HEK293 (cell line): ENCODE measurements at regions not wholly inside any gene's neighbourhood (a gene's known extent, or its start where the extent isn't known, plus 50 kb on each side); places are given as distances from the start of the nearest gene placed in this dataset.
A peak's percentile ranks its signal among the peaks of the same experiment; 100 is the strongest.

ENCODE experiments used
- CTCF ChIA-PET: fragments of 350-600 bp; formaldehyde crosslinking; extraction: SDS; loops from one replicate; lab custom pipeline; 2021; ENCODE audit warnings: antibody characterized with exemption; lab: Yijun Ruan, JAX
- POLR2A ChIA-PET: fragments of 300-600 bp; formaldehyde crosslinking; extraction: SDS; loops from one replicate; lab custom pipeline; 2020; ENCODE audit warnings: antibody characterized with exemption, inconsistent platforms; lab: Yijun Ruan, JAX
- H3K27ac ChIP-seq: fragments of 200-500 bp; sonication (Bioruptor generic); 2 replicates; pipeline ENCODE4 v1.5.1; 2014; ENCODE audit warnings: low read depth, low read length, control low read depth, inconsistent platforms; ENCODE audit errors: extremely low read depth
- H3K36me3 ChIP-seq, 2 experiments: fragments of 200-500 bp in 1 of 2; sonication (Bioruptor generic) in 1 of 2; 1 replicate in 1 of 2; 2 replicates in 1 of 2; pipeline ENCODE4 v1.5.1; 2014 to 2017; ENCODE audit warnings: inconsistent platforms in 2 of 2, low read length in 2 of 2; ENCODE audit not compliant: control insufficient read depth in 2 of 2, insufficient read depth in 1 of 2
- H3K4me1 ChIP-seq: fragments of 200-500 bp; sonication (Bioruptor generic); 2 replicates; pipeline ENCODE4 v1.5.1; 2014; ENCODE audit warnings: mild to moderate bottlenecking, low read length, inconsistent platforms; ENCODE audit not compliant: control insufficient read depth, insufficient read depth
- H3K4me3 ChIP-seq: 2 replicates; pipeline ENCODE4 v1.5.1; 2011; ENCODE audit warnings: low read depth, mild to moderate bottlenecking, control low read depth, low read length, moderate library complexity
- H3K9me3 ChIP-seq: fragments of 200-500 bp; sonication (Bioruptor generic); 2 replicates; pipeline ENCODE4 v1.5.1; 2014; ENCODE audit warnings: low read depth, low read length, inconsistent platforms; ENCODE audit not compliant: control insufficient read depth, insufficient read depth
- ATF2 ChIP-seq: fragments of 450-650 bp; formaldehyde crosslinking; IDR thresholded peaks from 2 replicates; pipeline ENCODE4 v1.5.1; 2016; ENCODE audit warnings: missing biosample characterization, missing genetic modification characterization, low read depth
- OVOL3 ChIP-seq: fragments of 450-650 bp; formaldehyde crosslinking; IDR thresholded peaks from 2 replicates; pipeline ENCODE4 v1.5.1; 2016; ENCODE audit warnings: missing biosample characterization, missing genetic modification characterization
- YY1 ChIP-seq: fragments of 450-650 bp; formaldehyde crosslinking; IDR thresholded peaks from 2 replicates; pipeline ENCODE4 v1.5.1; 2018; ENCODE audit warnings: missing biosample characterization, missing genetic modification characterization
- ZBTB17 ChIP-seq: fragments of 450-650 bp; formaldehyde crosslinking; IDR thresholded peaks from 2 replicates; pipeline ENCODE4 v1.5.1; 2016; ENCODE audit warnings: missing biosample characterization, missing genetic modification characterization
- ZFP37 ChIP-seq: fragments of 450-650 bp; formaldehyde crosslinking; IDR thresholded peaks from 2 replicates; pipeline ENCODE4 v1.5.1; 2016; ENCODE audit warnings: missing biosample characterization, missing genetic modification characterization
- ZNF112 ChIP-seq: fragments of 450-650 bp; formaldehyde crosslinking; IDR thresholded peaks from 2 replicates; pipeline ENCODE4 v1.5.0; 2017; ENCODE audit warnings: missing biosample characterization, missing genetic modification characterization
- ZNF148 ChIP-seq: fragments of 450-650 bp; formaldehyde crosslinking; IDR thresholded peaks from 2 replicates; pipeline ENCODE4 v1.5.0; 2017; ENCODE audit warnings: missing biosample characterization, missing genetic modification characterization, borderline replicate concordance
- ZNF175 ChIP-seq: fragments of 450-650 bp; formaldehyde crosslinking; IDR thresholded peaks from 2 replicates; pipeline ENCODE4 v1.5.1; 2016; ENCODE audit warnings: missing biosample characterization, missing genetic modification characterization
- ZNF2 ChIP-seq: fragments of 450-650 bp; formaldehyde crosslinking; IDR thresholded peaks from 2 replicates; pipeline ENCODE4 v1.5.1; 2016; ENCODE audit warnings: missing biosample characterization, missing genetic modification characterization
- ZNF341 ChIP-seq: fragments of 450-650 bp; formaldehyde crosslinking; IDR thresholded peaks from 2 replicates; pipeline ENCODE4; 2016; ENCODE audit warnings: low read depth, missing biosample characterization, missing genetic modification characterization
- ZNF48 ChIP-seq: fragments of 450-650 bp; formaldehyde crosslinking; IDR thresholded peaks from 2 replicates; pipeline ENCODE4 v1.5.1; 2016; ENCODE audit warnings: missing biosample characterization, missing genetic modification characterization
- ZNF76 ChIP-seq: fragments of 450-650 bp; formaldehyde crosslinking; IDR thresholded peaks from 2 replicates; pipeline ENCODE4; 2016; ENCODE audit warnings: low read depth, missing biosample characterization, missing genetic modification characterization, borderline replicate concordance
- TF ChIP-seq, protein P1 (sequence below): fragments of 450-650 bp; formaldehyde crosslinking; IDR thresholded peaks from 2 replicates; pipeline ENCODE4 v1.5.1; 2017; ENCODE audit warnings: missing biosample characterization, missing genetic modification characterization
- TF ChIP-seq, protein P2 (sequence below): fragments of 450-650 bp; formaldehyde crosslinking; conservative IDR thresholded peaks from 2 replicates; pipeline ENCODE4 v1.5.1; 2016; ENCODE audit warnings: low read depth, missing biosample characterization, missing genetic modification characterization
- TF ChIP-seq, protein P3 (sequence below): fragments of 450-650 bp; formaldehyde crosslinking; IDR thresholded peaks from 2 replicates; pipeline ENCODE4 v1.5.1; 2016; ENCODE audit warnings: missing biosample characterization, missing genetic modification characterization
- TF ChIP-seq, protein P4 (sequence below): fragments of 450-650 bp; formaldehyde crosslinking; IDR thresholded peaks from 2 replicates; pipeline ENCODE4 v1.5.1; 2016; ENCODE audit warnings: missing biosample characterization, missing genetic modification characterization

DNA sequence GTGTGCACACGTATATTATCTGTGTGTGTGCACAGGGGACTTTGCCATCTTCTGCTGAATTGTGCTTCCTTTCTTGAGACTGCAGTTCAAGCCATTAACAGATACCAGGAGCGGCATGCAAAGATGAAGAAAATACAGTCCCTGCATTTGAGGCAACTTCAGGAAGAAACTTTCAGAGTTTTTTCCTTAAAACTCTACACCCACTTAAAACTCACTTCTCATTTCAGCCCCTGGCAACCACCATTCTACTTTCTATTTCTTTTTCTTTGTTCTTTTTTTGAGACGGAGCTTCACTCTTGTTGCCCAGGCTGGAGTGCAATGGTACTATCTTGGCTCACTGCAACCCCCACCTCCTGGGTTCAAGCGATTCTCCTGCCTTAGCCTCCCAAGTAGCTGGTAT is 448.9 kb upstream of the ZMIZ1 start (continued):
- no peak for TF ChIP-seq ZNF48 (tag by site-specific recombination)

- H3K36me3 ChIP-seq: no peaks in the 10 kb centered on the region
- H3K4me3 ChIP-seq: no peak overlapping the region
- ChIA-PET POLR2A (interaction anchor here (0.8 kb wide), 1 partner anchor 54 kb away, joined by 3 read pairs; no protein-coding TSS in a partner anchor), CTCF (no interaction called here)
- H3K27ac ChIP-seq: no peak overlapping the region
- TF ChIP-seq ZNF148 (tag by site-specific recombination) (no peak), ATF2 (tag by site-specific recombination) (peak; percentile 62; the same call in 1 of the 2 replicates), ZNF76 (tag by site-specific recombination) (no peak)
- H3K9me3 ChIP-seq: no peaks in the 10 kb centered on the region
- peaks cover 3% of the 10 kb centered on the region for H3K4me1 ChIP-seq
Observed at GRCh38 chr10:78620985-78621799, 447.6 kb upstream of the ZMIZ1 start.

DNA sequence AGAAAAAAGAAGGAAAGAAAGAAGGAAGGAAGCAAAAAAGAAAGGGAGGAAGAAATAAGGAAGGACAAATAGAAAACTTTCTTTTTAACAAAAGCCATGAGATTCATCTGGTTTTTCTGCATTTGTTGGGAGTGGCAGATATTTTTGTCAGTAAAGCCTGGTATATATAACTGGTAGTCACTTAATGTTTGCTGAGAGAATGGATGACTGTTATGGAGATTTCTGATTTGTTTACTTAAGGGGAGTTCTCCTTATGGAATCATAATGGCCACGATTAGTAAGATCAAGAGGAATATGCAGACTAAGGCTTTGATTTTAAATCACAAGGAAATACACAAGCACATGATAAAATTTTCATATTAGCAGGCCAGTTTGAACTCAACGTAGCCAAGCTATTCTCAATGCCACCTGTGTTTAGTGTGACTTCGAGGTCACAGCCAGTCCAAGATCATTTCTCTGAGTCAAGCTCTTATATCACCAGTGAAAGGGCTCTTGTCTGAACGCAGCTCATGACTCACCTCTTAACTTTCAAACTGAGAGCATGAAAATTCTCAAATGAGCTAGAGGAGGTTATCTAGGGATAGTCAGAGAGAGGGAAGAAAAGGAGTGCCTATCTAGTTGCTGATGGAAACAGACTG is 445.1 kb upstream of the ZMIZ1 start:
- H3K9me3 ChIP-seq: no peaks in the 10 kb centered on the region
- POLR2A ChIA-PET: no interaction called here
- no peak overlapping the region for H3K27ac ChIP-seq
- H3K4me3 ChIP-seq: no peak overlapping the region
- CTCF ChIA-PET: interaction anchor here (1.2 kb wide), 1 partner anchor 577 kb away, joined by 5 read pairs; no protein-coding TSS in a partner anchor
- no peaks in the 10 kb centered on the region for H3K36me3 ChIP-seq
- H3K4me1 ChIP-seq: peaks cover 3% of the 10 kb centered on the region
- TF ChIP-seq ZBTB17 (tag by site-specific recombination) (peak; percentile 87), YY1 (tag by site-specific recombination) (no peak), OVOL3 (tag by site-specific recombination) (no peak), ZNF2 (no peak), ZFP37 (tag by site-specific recombination) (no peak), ZNF341 (tag by site-specific recombination) (no peak), ZNF112 (tag by site-specific recombination) (no peak), ZNF175 (no peak)
- TF ChIP-seq, protein P1, sequence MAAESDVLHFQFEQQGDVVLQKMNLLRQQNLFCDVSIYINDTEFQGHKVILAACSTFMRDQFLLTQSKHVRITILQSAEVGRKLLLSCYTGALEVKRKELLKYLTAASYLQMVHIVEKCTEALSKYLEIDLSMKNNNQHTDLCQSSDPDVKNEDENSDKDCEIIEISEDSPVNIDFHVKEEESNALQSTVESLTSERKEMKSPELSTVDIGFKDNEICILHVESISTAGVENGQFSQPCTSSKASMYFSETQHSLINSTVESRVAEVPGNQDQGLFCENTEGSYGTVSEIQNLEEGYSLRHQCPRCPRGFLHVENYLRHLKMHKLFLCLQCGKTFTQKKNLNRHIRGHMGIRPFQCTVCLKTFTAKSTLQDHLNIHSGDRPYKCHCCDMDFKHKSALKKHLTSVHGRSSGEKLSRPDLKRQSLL (tag by site-specific recombination): no peak
- TF ChIP-seq, protein P2, sequence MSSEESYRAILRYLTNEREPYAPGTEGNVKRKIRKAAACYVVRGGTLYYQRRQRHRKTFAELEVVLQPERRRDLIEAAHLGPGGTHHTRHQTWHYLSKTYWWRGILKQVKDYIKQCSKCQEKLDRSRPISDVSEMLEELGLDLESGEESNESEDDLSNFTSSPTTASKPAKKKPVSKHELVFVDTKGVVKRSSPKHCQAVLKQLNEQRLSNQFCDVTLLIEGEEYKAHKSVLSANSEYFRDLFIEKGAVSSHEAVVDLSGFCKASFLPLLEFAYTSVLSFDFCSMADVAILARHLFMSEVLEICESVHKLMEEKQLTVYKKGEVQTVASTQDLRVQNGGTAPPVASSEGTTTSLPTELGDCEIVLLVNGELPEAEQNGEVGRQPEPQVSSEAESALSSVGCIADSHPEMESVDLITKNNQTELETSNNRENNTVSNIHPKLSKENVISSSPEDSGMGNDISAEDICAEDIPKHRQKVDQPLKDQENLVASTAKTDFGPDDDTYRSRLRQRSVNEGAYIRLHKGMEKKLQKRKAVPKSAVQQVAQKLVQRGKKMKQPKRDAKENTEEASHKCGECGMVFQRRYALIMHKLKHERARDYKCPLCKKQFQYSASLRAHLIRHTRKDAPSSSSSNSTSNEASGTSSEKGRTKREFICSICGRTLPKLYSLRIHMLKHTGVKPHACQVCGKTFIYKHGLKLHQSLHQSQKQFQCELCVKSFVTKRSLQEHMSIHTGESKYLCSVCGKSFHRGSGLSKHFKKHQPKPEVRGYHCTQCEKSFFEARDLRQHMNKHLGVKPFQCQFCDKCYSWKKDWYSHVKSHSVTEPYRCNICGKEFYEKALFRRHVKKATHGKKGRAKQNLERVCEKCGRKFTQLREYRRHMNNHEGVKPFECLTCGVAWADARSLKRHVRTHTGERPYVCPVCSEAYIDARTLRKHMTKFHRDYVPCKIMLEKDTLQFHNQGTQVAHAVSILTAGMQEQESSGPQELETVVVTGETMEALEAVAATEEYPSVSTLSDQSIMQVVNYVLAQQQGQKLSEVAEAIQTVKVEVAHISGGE: no peak
- TF ChIP-seq, protein P3, sequence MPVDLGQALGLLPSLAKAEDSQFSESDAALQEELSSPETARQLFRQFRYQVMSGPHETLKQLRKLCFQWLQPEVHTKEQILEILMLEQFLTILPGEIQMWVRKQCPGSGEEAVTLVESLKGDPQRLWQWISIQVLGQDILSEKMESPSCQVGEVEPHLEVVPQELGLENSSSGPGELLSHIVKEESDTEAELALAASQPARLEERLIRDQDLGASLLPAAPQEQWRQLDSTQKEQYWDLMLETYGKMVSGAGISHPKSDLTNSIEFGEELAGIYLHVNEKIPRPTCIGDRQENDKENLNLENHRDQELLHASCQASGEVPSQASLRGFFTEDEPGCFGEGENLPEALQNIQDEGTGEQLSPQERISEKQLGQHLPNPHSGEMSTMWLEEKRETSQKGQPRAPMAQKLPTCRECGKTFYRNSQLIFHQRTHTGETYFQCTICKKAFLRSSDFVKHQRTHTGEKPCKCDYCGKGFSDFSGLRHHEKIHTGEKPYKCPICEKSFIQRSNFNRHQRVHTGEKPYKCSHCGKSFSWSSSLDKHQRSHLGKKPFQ: no peak
- TF ChIP-seq, protein P4, sequence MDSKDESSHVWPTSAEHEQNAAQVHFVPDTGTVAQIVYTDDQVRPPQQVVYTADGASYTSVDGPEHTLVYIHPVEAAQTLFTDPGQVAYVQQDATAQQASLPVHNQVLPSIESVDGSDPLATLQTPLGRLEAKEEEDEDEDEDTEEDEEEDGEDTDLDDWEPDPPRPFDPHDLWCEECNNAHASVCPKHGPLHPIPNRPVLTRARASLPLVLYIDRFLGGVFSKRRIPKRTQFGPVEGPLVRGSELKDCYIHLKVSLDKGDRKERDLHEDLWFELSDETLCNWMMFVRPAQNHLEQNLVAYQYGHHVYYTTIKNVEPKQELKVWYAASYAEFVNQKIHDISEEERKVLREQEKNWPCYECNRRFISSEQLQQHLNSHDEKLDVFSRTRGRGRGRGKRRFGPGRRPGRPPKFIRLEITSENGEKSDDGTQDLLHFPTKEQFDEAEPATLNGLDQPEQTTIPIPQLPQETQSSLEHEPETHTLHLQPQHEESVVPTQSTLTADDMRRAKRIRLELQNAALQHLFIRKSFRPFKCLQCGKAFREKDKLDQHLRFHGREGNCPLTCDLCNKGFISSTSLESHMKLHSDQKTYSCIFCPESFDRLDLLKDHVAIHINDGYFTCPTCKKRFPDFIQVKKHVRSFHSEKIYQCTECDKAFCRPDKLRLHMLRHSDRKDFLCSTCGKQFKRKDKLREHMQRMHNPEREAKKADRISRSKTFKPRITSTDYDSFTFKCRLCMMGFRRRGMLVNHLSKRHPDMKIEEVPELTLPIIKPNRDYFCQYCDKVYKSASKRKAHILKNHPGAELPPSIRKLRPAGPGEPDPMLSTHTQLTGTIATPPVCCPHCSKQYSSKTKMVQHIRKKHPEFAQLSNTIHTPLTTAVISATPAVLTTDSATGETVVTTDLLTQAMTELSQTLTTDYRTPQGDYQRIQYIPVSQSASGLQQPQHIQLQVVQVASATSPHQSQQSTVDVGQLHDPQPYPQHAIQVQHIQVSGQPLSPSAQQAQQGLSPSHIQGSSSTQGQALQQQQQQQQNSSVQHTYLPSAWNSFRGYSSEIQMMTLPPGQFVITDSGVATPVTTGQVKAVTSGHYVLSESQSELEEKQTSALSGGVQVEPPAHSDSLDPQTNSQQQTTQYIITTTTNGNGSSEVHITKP (tag by site-specific recombination): peak; percentile 64
